Naive thymus-derived CD8-positive, alpha-beta T cell (primary cell): ENCODE measurements at regions not wholly inside any gene's neighbourhood (a gene's known extent, or its start where the extent isn't known, plus 50 kb on each side); places are given as distances from the start of the nearest gene placed in this dataset.

Experiments
- ATAC-seq, 2 donors: fragments of 150-1000 bp; cut with Tn5 transposase in 1 of 2; sonication (Bioruptor Pico), chemical (Tn5 transposase) in 1 of 2; 1 replicate in 1 of 2; 2 replicates in 1 of 2; pipeline ENCODE4 v1.10.0; 2021; ENCODE audit warnings: mild to moderate bottlenecking in 2 of 2, moderate library complexity in 2 of 2
- POLR2A ChIA-PET: fragments of 350-600 bp; sonication (Branson Sonifier 250); formaldehyde crosslinking; loops from one replicate; lab custom pipeline; 2021; ENCODE audit warnings: antibody characterized with exemption; lab: Charles Lee
- DNase-seq, 10 donors: peaks; one replicate each; pipeline versions ENCODE4 v3.0.0 to v3.0.0-alpha.2; 2020 to 2022
- H3K27ac Mint-ChIP-seq, 10 donors: one replicate each; pipeline ENCODE4 v1.8.0; 2020 to 2022; ENCODE audit warnings: mild to moderate bottlenecking in 10 of 10, mixed read lengths in 10 of 10, moderate library complexity in 4 of 10, inconsistent platforms in 1 of 10
- H3K27me3 Mint-ChIP-seq, 5 donors: one replicate each; pipeline ENCODE4 v1.8.0; 2021 to 2022; ENCODE audit warnings: mixed read lengths in 5 of 5
- H3K36me3 Mint-ChIP-seq, 3 donors: one replicate each; pipeline ENCODE4 v1.8.0; 2020 to 2022; ENCODE audit warnings: mixed read lengths in 3 of 3, mild to moderate bottlenecking in 2 of 3, inconsistent platforms in 1 of 3
- H3K4me1 Mint-ChIP-seq, 4 donors: one replicate each; pipeline ENCODE4 v1.8.0; 2021 to 2022; ENCODE audit warnings: mixed read lengths in 4 of 4
- H3K4me3 Mint-ChIP-seq, 10 donors: one replicate each; pipeline ENCODE4 v1.8.0; 2020 to 2022; ENCODE audit warnings: mild to moderate bottlenecking in 10 of 10, mixed read lengths in 10 of 10, moderate library complexity in 6 of 10, inconsistent platforms in 1 of 10
- H3K9me3 Mint-ChIP-seq, 9 donors: one replicate each; pipeline ENCODE4 v1.8.0; 2020 to 2022; ENCODE audit warnings: mixed read lengths in 9 of 9, mild to moderate bottlenecking in 3 of 9, inconsistent platforms in 1 of 9, moderate library complexity in 1 of 9

DNA sequence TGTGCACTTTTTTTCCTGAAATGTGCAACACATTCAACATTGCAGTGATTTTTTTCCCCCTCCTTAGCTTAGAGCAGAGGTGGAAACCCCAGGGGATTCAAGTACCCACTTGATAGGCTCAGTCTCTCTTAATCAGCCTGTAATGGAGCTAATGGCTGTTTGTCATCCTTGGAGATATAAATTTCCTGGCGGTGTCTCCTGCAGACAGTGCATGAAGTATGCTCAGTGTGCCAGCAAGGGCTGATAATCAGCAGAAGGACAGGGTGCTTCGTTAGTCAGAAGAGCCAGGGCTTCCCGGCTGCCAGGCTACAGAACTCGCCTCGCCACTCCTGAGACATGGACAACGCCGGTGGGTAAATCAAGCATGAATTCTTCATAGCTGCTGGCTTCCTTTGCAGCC, 69.8 kb upstream of the PHACTR2 start:
- H3K4me3 Mint-ChIP-seq, result no peak overlapping the region
- H3K9me3 Mint-ChIP-seq, result no peaks in the 10 kb centered on the region
- no peaks in the 10 kb centered on the region for H3K36me3 Mint-ChIP-seq
- H3K27me3 Mint-ChIP-seq, result no peaks in the 10 kb centered on the region
- ATAC-seq (no peak), DNase-seq (no peak)
- H3K4me1 Mint-ChIP-seq, result peaks cover 0 to 1% (median 0%) of the 10 kb centered on the region in 4 donors
- H3K27ac Mint-ChIP-seq, result no peak overlapping the region
- POLR2A ChIA-PET, result no interaction called here

DNA sequence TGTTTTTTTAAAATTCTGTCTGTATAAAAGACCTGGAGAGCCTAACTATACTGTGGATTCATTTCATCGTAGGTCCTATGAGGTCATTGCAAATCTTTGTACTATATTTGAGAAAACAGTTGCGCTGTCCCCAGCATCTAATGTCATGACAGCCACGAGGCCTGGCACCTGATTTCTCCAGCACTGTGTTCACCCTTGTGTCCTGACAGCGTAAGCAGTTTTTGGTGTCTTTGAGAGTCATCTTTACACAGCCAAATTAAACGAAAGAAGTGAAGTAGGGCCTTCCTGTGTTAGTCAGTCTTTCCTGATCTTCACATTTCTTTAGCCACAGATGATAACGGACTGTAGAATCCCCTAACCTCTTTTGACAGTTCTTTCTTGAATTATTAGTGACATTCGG, 70.6 kb upstream of the PHACTR2 start:
- H3K4me3 Mint-ChIP-seq, result peak overlapping the region in 1 of 10 donors; percentile 31
- H3K9me3 Mint-ChIP-seq, result no peaks in the 10 kb centered on the region
- peaks cover 0 to 1% (median 0%) of the 10 kb centered on the region in 4 donors for H3K4me1 Mint-ChIP-seq
- POLR2A ChIA-PET, result no interaction called here
- no peaks in the 10 kb centered on the region for H3K36me3 Mint-ChIP-seq
- ATAC-seq, result no peak
- no peak for DNase-seq
- H3K27ac Mint-ChIP-seq, result no peak overlapping the region
- peaks cover 0 to 1% (median 0%) of the 10 kb centered on the region in 5 donors for H3K27me3 Mint-ChIP-seq

DNA sequence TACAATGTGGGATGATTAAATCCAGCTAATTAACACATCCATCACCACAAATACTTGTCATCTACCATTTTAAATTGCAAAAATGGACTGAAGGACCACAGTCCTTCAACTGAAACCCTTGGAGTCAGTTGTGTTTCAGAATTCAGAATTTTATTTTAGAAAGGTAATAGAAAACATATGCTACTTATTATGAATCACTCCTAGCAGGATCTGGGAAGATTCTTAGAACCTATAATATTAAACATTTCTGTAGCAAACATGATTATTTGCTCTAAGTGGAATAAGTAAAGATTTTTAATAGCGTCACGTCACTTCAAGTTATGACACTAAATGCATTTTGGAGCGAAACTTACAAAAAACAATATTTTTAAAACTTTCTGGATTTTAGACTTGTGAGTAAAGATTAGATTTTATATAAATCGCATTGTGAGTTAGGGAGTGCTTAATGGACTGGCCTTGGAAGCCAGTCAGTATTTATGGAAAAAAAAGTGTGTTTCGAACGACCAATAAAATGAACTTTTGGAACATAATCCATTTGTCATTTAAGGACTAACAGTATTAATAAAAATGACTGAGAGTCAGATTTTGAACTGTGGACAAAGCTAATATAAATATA, 71.8 kb upstream of the PHACTR2 start:
- H3K9me3 Mint-ChIP-seq, result no peaks in the 10 kb centered on the region
- POLR2A ChIA-PET, result no interaction called here
- ATAC-seq (no peak), DNase-seq (no peak)
- no peaks in the 10 kb centered on the region for H3K36me3 Mint-ChIP-seq
- H3K4me3 Mint-ChIP-seq, result no peak overlapping the region
- H3K27me3 Mint-ChIP-seq, result peaks cover 0 to 3% (median 0%) of the 10 kb centered on the region in 5 donors
- H3K27ac Mint-ChIP-seq, result no peak overlapping the region
- H3K4me1 Mint-ChIP-seq, result peaks cover 0 to 1% (median 0%) of the 10 kb centered on the region in 4 donors

DNA sequence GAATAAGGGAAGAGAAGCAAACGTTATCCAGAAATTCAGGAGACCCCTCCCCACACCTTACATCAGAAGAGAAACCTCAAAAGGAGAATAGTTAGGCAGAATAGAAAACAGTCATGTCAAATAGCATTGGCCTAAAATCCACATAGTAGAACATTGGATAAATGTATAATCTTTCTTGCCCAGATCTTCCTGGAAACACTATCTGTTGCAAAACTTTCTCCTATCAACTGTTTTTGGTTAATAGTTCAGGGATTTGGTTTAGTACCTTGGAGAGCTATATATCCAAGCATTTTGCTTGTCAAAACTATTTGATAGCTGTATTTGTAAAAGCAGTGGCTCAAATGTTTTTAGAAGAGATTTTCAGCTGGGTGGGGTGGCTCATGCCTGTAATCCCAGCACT, 74.3 kb upstream of the PHACTR2 start:
- peaks cover 1 to 9% (median 4%) of the 10 kb centered on the region in 4 donors for H3K4me1 Mint-ChIP-seq
- ATAC-seq, result no peak
- H3K9me3 Mint-ChIP-seq, result no peaks in the 10 kb centered on the region
- POLR2A ChIA-PET, result no interaction called here
- H3K27me3 Mint-ChIP-seq, result peaks cover 0 to 3% (median 0%) of the 10 kb centered on the region in 5 donors
- H3K27ac Mint-ChIP-seq, result no peak overlapping the region
- no peak overlapping the region for H3K4me3 Mint-ChIP-seq
- DNase-seq, result no peak
- H3K36me3 Mint-ChIP-seq, result no peaks in the 10 kb centered on the region

DNA sequence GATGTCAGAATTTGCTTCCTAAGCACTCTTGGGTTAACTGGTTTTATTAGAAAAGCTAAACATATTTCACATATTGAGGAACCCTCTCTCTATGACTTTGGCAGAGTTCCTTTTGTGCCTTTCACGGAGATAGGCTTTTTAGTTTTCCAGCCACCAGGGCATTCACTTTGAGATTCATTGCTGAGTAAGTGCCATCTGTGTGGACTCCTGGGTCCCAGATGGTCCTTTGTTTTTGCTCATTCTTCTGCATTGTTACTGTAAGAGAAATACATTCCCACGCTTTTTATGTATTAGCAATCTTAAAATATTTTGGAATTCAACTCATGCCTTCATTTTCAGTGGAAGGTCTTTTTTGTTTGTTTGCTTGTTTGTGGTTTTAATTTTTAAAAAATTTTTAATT, 76.3 kb upstream of the PHACTR2 start:
- POLR2A ChIA-PET, result no interaction called here
- H3K4me3 Mint-ChIP-seq, result no peak overlapping the region

DNA sequence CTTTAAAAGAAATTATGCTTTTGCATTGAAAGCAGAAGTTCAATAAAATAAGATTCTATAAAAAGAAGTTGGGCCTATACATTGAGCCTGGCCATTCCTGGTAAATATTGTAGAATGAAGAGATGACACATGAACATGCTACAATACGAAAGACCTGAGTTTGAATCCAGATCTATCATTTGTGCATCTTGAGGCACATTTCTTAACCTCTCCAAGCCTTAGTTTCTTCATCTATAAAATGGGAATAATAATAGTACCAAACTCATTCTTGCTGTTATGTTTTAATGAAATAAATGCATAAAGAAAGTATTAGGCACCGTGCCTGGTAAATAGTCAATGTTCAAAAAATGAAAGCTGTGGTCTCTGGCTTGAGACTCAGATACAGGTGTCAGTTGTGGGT, 76.9 kb upstream of the PHACTR2 start:
- no peak overlapping the region for H3K4me3 Mint-ChIP-seq
- H3K36me3 Mint-ChIP-seq, result no peaks in the 10 kb centered on the region
- POLR2A ChIA-PET, result no interaction called here
- peaks cover 0 to 3% (median 0%) of the 10 kb centered on the region in 5 donors for H3K27me3 Mint-ChIP-seq
- DNase-seq (no peak), ATAC-seq (no peak)
- H3K27ac Mint-ChIP-seq, result no peak overlapping the region
- peaks cover 0 to 5% (median 0%) of the 10 kb centered on the region in 9 donors for H3K9me3 Mint-ChIP-seq
- peaks cover 6 to 18% (median 11%) of the 10 kb centered on the region in 4 donors for H3K4me1 Mint-ChIP-seq

More for the DNA sequence above, 76.3 kb upstream of the PHACTR2 start:
- H3K4me1 Mint-ChIP-seq, result peaks cover 6 to 18% (median 11%) of the 10 kb centered on the region in 4 donors
- no peaks in the 10 kb centered on the region for H3K36me3 Mint-ChIP-seq
- no peak overlapping the region for H3K27ac Mint-ChIP-seq
- DNase-seq, result no peak
- peaks cover 0 to 5% (median 0%) of the 10 kb centered on the region in 9 donors for H3K9me3 Mint-ChIP-seq
- no peak for ATAC-seq
- H3K27me3 Mint-ChIP-seq, result peaks cover 0 to 3% (median 0%) of the 10 kb centered on the region in 5 donors

DNA sequence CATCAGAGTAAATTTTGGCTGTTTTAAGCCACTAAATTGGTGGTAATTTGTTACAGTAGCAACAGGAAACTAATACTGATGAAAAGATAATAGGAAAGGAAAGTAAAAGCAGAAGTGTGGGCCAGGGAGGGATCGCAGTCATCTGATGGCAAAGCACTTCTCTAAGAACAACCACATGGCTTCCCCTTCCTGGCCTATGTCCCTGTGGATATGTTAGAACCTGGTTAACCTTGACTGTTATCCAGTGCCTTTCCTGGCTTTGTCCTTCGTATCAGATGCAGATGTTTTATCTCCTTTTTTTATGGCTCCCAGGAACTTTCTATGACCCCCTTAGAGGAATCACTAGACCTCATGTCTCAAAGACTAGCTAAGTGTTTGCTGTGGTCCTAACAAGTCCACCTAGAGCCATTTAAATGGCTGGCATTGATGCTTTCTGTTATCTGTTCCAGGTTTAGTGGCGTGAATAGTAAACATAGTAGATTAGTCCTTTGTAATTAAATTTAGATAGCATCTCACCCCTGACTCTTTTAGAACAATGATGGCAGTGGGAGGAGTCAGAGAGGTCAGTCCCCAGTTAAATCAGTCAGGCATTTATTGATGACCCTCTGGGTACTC, 79.2 kb upstream of the PHACTR2 start:
- H3K27ac Mint-ChIP-seq, result peak overlapping the region in 3 of 10 donors; percentile 16 to 37 (median 26)
- POLR2A ChIA-PET, result no interaction called here
- peaks cover 0 to 5% (median 0%) of the 10 kb centered on the region in 9 donors for H3K9me3 Mint-ChIP-seq
- H3K36me3 Mint-ChIP-seq, result no peaks in the 10 kb centered on the region
- DNase-seq (no peak), ATAC-seq (no peak)
- peak overlapping the region in 1 of 10 donors; percentile 17 for H3K4me3 Mint-ChIP-seq
- H3K27me3 Mint-ChIP-seq, result peaks cover 0 to 3% (median 0%) of the 10 kb centered on the region in 5 donors
- H3K4me1 Mint-ChIP-seq, result peaks cover 6 to 21% (median 11%) of the 10 kb centered on the region in 4 donors

DNA sequence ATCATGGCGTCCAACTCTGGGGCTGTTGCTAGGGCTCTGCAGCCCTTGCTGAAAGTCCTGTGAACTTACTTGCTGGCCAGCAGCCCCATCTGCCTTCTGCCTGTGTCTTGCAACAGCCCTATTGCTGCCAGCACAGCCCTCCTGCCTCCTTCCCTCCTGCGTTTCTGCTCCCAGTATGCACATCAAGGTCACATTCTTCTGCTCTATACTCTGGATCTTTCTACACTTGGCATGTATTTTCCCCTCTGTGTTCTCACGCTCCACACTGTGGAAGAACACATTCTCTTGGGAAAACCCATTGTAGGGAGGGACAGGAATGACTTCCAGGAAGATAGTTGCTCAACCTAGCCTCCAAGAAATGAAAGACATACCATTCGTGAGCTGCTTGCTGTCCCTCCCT, 80.9 kb upstream of the PHACTR2 start:
- Mint-ChIP-seq H3K27ac (peak overlapping the region in 1 of 10 donors; percentile 30), H3K27me3 (no peaks in the 10 kb centered on the region), H3K4me1 (peaks cover 6 to 21% (median 11%) of the 10 kb centered on the region in 4 donors), H3K9me3 (peaks cover 0 to 5% (median 0%) of the 10 kb centered on the region in 9 donors), H3K4me3 (no peak overlapping the region), H3K36me3 (no peaks in the 10 kb centered on the region)
- POLR2A ChIA-PET, result no interaction called here
- DNase-seq, result no peak
- ATAC-seq, result no peak

DNA sequence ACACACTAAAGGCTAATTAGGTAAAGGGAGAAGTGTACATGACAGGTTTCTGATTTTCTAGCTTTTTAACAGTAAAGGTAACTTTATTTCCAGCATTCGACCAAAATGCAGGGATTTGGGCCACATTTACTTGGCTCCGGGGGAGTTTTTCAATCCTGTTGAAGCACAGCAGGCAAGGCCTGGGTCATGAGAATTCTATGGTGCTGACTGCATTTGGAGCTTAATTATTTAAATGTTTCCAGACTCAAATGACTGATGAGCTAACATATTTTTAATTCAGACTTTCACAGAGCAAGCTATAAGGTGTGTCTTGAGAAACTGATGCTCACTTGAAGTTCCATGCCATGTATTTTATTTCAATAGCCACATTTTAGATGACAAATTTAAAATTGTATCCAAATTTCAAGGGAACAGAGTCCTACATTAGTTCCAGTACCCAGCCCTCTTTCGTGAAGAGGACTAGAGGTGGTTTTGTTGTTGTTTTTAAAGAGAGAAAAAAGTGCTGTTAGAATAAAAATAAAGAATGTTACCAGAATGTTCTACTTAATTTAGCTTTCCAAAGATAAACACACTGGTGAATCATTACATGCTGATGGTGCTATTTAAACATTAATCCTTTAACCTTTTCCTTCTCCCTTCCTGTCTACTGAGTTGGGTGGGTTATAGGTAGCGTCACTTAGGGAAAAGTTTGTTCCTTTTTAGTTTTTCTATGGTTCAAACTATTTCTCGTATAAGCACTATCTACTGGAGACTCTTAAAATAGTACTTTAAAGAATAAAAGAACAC, 82.3 kb upstream of the PHACTR2 start:
- peak overlapping the region in 1 of 10 donors; percentile 9 for H3K27ac Mint-ChIP-seq
- no peak for ATAC-seq
- H3K27me3 Mint-ChIP-seq, result no peaks in the 10 kb centered on the region
- no peak for DNase-seq
- no peaks in the 10 kb centered on the region for H3K36me3 Mint-ChIP-seq
- POLR2A ChIA-PET, result no interaction called here
- H3K9me3 Mint-ChIP-seq, result peaks cover 0 to 5% (median 0%) of the 10 kb centered on the region in 9 donors
- peaks cover 6 to 21% (median 12%) of the 10 kb centered on the region in 4 donors for H3K4me1 Mint-ChIP-seq
- no peak overlapping the region for H3K4me3 Mint-ChIP-seq

DNA sequence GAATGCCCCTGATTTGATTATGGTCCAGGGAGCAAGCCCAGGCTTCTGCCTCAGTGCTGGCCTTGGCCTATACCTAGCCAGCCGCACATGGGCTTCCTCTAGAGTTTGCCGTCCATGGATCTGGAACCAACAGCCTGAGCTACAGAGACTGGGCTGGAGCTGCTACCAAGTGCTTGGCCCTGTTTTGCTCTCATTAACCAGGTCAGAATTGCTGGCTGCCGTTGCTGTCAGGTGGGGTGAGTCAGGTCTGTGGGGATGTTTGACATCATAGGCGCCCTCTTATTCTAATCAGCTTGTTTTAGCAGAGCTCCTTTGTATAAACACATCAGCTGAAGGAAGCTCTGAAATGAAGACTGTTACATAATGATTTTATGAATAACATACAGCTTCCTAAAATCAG, 83.1 kb upstream of the PHACTR2 start:
- Mint-ChIP-seq H3K27ac (peak overlapping the region in 1 of 10 donors; percentile 9), H3K27me3 (no peaks in the 10 kb centered on the region), H3K9me3 (peaks cover 0 to 5% (median 0%) of the 10 kb centered on the region in 9 donors), H3K36me3 (no peaks in the 10 kb centered on the region), H3K4me1 (peaks cover 6 to 20% (median 12%) of the 10 kb centered on the region in 4 donors), H3K4me3 (no peak overlapping the region)
- POLR2A ChIA-PET, result no interaction called here
- ATAC-seq, result no peak
- no peak for DNase-seq

DNA sequence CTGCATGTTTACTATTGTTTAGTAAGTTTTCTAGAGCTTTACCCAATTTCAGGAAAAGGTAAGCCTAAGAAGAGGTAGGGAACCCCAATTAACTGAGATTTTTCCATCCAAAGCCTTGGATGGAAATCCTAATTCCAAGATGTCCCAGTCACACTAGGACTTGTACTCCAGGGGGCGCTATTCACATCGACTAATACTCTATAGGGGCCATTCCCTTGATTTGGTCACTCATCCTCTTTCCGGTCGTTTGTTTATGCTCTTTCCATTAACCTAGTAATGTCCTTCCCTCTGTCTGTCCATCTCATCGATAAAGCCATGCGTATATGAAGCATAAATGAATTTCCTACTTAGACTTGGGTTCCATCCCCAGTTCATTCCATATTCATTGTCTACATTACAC, 80.8 kb upstream of the FUCA2 start:
- Mint-ChIP-seq H3K4me1 (peaks cover 0 to 5% (median 2%) of the 10 kb centered on the region in 4 donors), H3K36me3 (no peaks in the 10 kb centered on the region), H3K9me3 (no peaks in the 10 kb centered on the region), H3K27ac (peak overlapping the region in 1 of 10 donors; percentile 10), H3K27me3 (no peaks in the 10 kb centered on the region), H3K4me3 (no peak overlapping the region)
- DNase-seq (no peak), ATAC-seq (no peak)
- POLR2A ChIA-PET, result no interaction called here

DNA sequence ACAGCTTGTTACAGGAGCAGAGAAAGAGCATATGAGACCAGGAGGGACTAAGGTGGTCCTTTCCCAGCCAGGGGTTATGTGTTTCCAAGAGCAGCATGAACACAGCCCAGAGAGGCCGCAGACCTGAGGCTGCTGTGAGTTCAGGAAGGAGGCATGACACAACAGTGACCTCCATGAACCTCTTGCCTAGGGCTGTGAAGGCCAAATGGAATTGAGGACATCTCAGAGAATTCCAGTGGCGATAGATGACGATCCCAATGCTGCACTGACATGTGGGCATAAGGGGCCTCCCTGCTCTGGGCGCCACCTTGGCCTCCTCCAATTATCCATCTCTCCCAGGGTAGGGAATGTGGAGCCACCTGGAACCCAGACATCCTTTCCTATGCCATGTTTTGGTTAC, 79.9 kb upstream of the FUCA2 start:
- no peak for ATAC-seq

DNA sequence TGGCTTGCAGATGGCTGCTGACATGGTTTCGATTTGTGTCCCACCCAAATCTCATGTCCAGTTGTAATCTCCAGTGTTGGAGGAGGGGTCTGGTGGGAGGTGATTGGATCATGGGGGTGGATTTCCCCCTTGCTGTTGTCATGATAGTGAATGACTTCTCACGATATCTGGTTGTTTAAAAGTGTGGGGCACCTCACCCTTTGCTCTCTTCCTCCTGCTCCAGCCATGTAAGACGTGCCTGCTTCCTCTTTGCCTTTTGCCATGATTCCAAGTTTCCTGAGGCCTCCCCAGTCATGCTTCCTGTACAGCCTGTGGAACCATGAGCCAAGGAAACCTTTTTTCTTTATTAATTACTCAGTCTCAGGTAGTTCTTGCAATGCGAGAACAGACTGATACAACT, 77.6 kb upstream of the FUCA2 start:
- no peak for ATAC-seq
- no peak for DNase-seq
- Mint-ChIP-seq H3K4me3 (no peak overlapping the region), H3K36me3 (no peaks in the 10 kb centered on the region), H3K27me3 (no peaks in the 10 kb centered on the region), H3K4me1 (peaks cover 0 to 2% (median 0%) of the 10 kb centered on the region in 4 donors), H3K27ac (no peak overlapping the region), H3K9me3 (no peaks in the 10 kb centered on the region)
- POLR2A ChIA-PET, result no interaction called here

More for the DNA sequence above, 79.9 kb upstream of the FUCA2 start:
- no peaks in the 10 kb centered on the region for H3K9me3 Mint-ChIP-seq
- no peak overlapping the region for H3K4me3 Mint-ChIP-seq
- no peaks in the 10 kb centered on the region for H3K27me3 Mint-ChIP-seq
- no peaks in the 10 kb centered on the region for H3K36me3 Mint-ChIP-seq
- no peak overlapping the region for H3K27ac Mint-ChIP-seq
- POLR2A ChIA-PET, result no interaction called here
- DNase-seq, result no peak
- peaks cover 0 to 3% (median under 1%) of the 10 kb centered on the region in 4 donors for H3K4me1 Mint-ChIP-seq
